Liver (tissue), 8 donors: ENCODE measurements at regions not wholly inside any gene's neighbourhood (a gene's known extent, or its start where the extent isn't known, plus 50 kb on each side); places are given as distances from the start of the nearest gene placed in this dataset.

Source experiments
- DNase-seq: peaks from one replicate; pipeline ENCODE4 v3.0.0-alpha.2; 2017; ENCODE audit warnings: low spot score
- H3K27ac ChIP-seq, 2 donors: one replicate each; pipeline ENCODE4 v1.7.0; 2013; ENCODE audit warnings: inconsistent platforms in 2 of 2, low read length in 2 of 2, control low read depth in 1 of 2, low read depth in 1 of 2, mild to moderate bottlenecking in 1 of 2
- H3K27me3 ChIP-seq, 4 donors: one replicate each; pipeline versions ENCODE4 v1.6.1 to v1.7.0; 2013; ENCODE audit warnings: low read length in 3 of 4, inconsistent platforms in 1 of 4, mild to moderate bottlenecking in 1 of 4, moderate library complexity in 1 of 4; ENCODE audit not compliant: control insufficient read depth in 4 of 4, insufficient read depth in 4 of 4
- H3K36me3 ChIP-seq, 4 donors: one replicate each; pipeline versions ENCODE4 v1.6.1 to v1.7.0; 2013; ENCODE audit warnings: low read length in 3 of 4, mild to moderate bottlenecking in 3 of 4, low read depth in 1 of 4, moderate library complexity in 1 of 4; ENCODE audit not compliant: control insufficient read depth in 4 of 4, insufficient read depth in 3 of 4
- H3K4me1 ChIP-seq, 4 donors: one replicate each; pipeline versions ENCODE4 v1.6.1 to v1.7.0; 2013; ENCODE audit warnings: low read length in 3 of 4, mild to moderate bottlenecking in 3 of 4, moderate library complexity in 1 of 4; ENCODE audit not compliant: control insufficient read depth in 4 of 4, insufficient read depth in 4 of 4
- H3K4me3 ChIP-seq, 3 donors: one replicate each; pipeline versions ENCODE4 v1.6.1 to v1.7.0; 2013; ENCODE audit warnings: low read length in 3 of 3, control low read depth in 1 of 3, low read depth in 1 of 3, mild to moderate bottlenecking in 1 of 3
- H3K9ac ChIP-seq, 2 donors: one replicate each; pipeline ENCODE4 v1.7.0; 2013; ENCODE audit warnings: low read length in 2 of 2, mild to moderate bottlenecking in 2 of 2, moderate library complexity in 2 of 2, control low read depth in 1 of 2, low read depth in 1 of 2
- H3K9me3 ChIP-seq, 4 donors: one replicate each; pipeline versions ENCODE4 v1.6.1 to v1.7.0; 2013; ENCODE audit warnings: low read length in 3 of 4; ENCODE audit not compliant: control insufficient read depth in 4 of 4
- ATF3 ChIP-seq: IDR thresholded peaks from 2 replicates; pipeline ENCODE4 v1.6.1; 2016; ENCODE audit warnings: antibody characterized with exemption
- CTCF ChIP-seq: fragments of 150-350 bp; IDR thresholded peaks from 2 replicates; pipeline ENCODE4 v1.5.1; 2017; ENCODE audit warnings: improper control_type of control experiment, low read depth, low read length; ENCODE audit not compliant: missing input control
- EGR1 ChIP-seq, 2 donors: IDR thresholded peaks; 2 replicates each; pipeline ENCODE4 v1.6.1; 2016 to 2018; ENCODE audit warnings: antibody characterized with exemption in 2 of 2, low read depth in 2 of 2
- FOXA1 ChIP-seq: IDR thresholded peaks from 2 replicates; pipeline ENCODE4 v1.6.1; 2016; ENCODE audit warnings: antibody characterized with exemption
- FOXA2 ChIP-seq: IDR thresholded peaks from 2 replicates; pipeline ENCODE4 v1.6.1; 2016; ENCODE audit warnings: antibody characterized with exemption
- GABPA ChIP-seq, 2 donors: IDR thresholded peaks in 1 of 2; conservative IDR thresholded peaks in 1 of 2; 2 replicates each; pipeline ENCODE4 v1.6.1; 2016; ENCODE audit warnings: antibody characterized with exemption in 2 of 2, mild to moderate bottlenecking in 1 of 2, moderate library complexity in 1 of 2
- HNF4A ChIP-seq, 2 donors: conservative IDR thresholded peaks; 2 replicates each; pipeline ENCODE4 v1.6.1; 2016; ENCODE audit warnings: antibody characterized with exemption in 2 of 2, mild to moderate bottlenecking in 2 of 2
- HNF4G ChIP-seq: IDR thresholded peaks from 2 replicates; pipeline ENCODE4 v1.6.1; 2016; ENCODE audit warnings: antibody characterized with exemption
- JUND ChIP-seq, 2 donors: IDR thresholded peaks; 2 replicates each; pipeline ENCODE4 v1.6.1; 2016; ENCODE audit warnings: antibody characterized with exemption in 2 of 2
- NR2F2 ChIP-seq: IDR thresholded peaks from 2 replicates; pipeline ENCODE4 v1.6.1; 2016; ENCODE audit warnings: antibody characterized with exemption
- RAD21 ChIP-seq, 2 donors: IDR thresholded peaks; 2 replicates each; pipeline ENCODE4 v1.6.1; 2016; ENCODE audit warnings: antibody characterized with exemption in 2 of 2, mild to moderate bottlenecking in 2 of 2
- REST ChIP-seq: IDR thresholded peaks from 2 replicates; pipeline ENCODE4 v1.6.1; 2016; ENCODE audit warnings: antibody characterized with exemption, mild to moderate bottlenecking
- RXRA ChIP-seq, 2 donors: IDR thresholded peaks; 2 replicates each; pipeline ENCODE4 v1.6.1; 2017 to 2018; ENCODE audit warnings: antibody characterized with exemption in 2 of 2, mild to moderate bottlenecking in 1 of 2
- SP1 ChIP-seq: IDR thresholded peaks from 2 replicates; pipeline ENCODE4 v1.6.1; 2018; ENCODE audit warnings: antibody characterized with exemption, mild to moderate bottlenecking
- TAF1 ChIP-seq: conservative IDR thresholded peaks from 2 replicates; pipeline ENCODE4 v1.6.1; 2016; ENCODE audit warnings: antibody characterized with exemption, mild to moderate bottlenecking
- YY1 ChIP-seq: IDR thresholded peaks from 2 replicates; pipeline ENCODE4 v1.6.1; 2016; ENCODE audit warnings: antibody characterized with exemption, mild to moderate bottlenecking
- ZBTB33 ChIP-seq: IDR thresholded peaks from 2 replicates; pipeline ENCODE4 v1.6.1; 2016; ENCODE audit warnings: antibody characterized with exemption
- WGBS: extraction: QIAGEN DNeasy Blood & Tissue Kit; methylation state at CpG from one replicate; pipeline ENCODE4 v1.1.7; 2013; 5-methylcytosine and 5-hydroxymethylcytosine counted together
- donor health status: healthy.
- donor health status: healthy.
- donor health status: healthy.
- donor health status: healthy.
- donor health status: healthy.

GRCh38 chr1:163427279-163427678 lies 105.5 kb downstream of the NUF2 start:
- Histone ChIP-seq H3K27me3 (peaks cover 0 to 4% (median 1%) of the 10 kb centered on the region in 4 donors), H3K9ac (no peak overlapping the region), H3K36me3 (no peaks in the 10 kb centered on the region), H3K27ac (no peak overlapping the region), H3K9me3 (peaks cover 0 to 1% (median 0%) of the 10 kb centered on the region in 4 donors), H3K4me3 (no peak overlapping the region), H3K4me1 (no peaks in the 10 kb centered on the region)
- no peak for DNase-seq
- TF ChIP-seq RAD21 (IDR thresholded peaks at IDR 0.05) (no peak), NR2F2 (no peak), ZBTB33 (no peak), ATF3 (no peak), JUND (IDR thresholded peaks at IDR 0.05) (no peak), EGR1 (IDR thresholded peaks at IDR 0.05; ENCODE audit: low read depth in 2 of 2) (no peak), YY1 (no peak), FOXA2 (no peak), REST (no peak), HNF4G (no peak), RXRA (IDR thresholded peaks at IDR 0.05) (no peak), HNF4A (conservative IDR thresholded peaks at IDR 0.05) (no peak), SP1 (no peak), GABPA (IDR thresholded peaks at IDR 0.05 in 1 of 2, conservative IDR thresholded peaks at IDR 0.05 in 1 of 2) (no peak), TAF1 (no peak), CTCF (no peak), FOXA1 (no peak)
- WGBS, result 46% methylated on average over 3 of the region's 3 CpGs
